ENCODE measurements at regions not wholly inside any gene's neighbourhood (a gene's known extent, or its start where the extent isn't known, plus 50 kb on each side); places are given as distances from the start of the nearest gene placed in this dataset.

DNA sequence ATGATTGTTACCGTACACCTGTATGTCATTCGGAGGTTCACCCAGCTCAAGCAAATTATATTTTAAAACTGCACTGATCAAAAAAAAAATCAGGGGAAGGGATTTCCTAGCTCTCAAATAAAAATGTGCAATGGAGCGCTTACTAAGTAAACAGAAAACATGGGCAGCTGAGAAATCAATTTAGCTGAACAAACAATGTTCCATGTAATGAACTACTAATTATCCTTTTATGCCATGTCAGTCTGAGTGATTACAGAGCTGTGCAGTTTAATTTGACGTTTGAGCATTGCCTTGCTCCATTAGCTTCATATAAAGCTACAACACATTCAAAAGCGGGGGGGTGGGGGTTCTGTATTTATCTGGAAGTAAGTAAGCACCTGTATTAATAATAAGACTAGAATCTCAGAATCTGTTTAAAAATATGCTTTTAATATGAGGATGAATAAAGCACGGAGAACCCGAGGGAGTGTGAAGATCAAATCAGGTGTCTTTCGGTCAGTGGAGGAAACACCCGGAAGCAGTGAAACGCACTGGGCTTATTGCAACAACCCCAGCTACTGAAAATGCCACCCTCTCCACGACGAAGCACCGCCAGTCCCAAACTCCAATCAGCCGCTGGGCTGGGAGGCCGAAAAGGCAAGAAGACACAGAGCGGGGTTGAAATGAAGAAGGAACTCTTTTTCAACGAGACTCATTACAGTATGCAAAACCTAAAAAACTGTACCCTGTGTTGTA, 196.5 kb upstream of the ATP11B start:
- H3K4me3 ChIP-seq (ENCODE audit: low read depth, low read length): no peak overlapping the region
- TF ChIP-seq, protein P1, sequence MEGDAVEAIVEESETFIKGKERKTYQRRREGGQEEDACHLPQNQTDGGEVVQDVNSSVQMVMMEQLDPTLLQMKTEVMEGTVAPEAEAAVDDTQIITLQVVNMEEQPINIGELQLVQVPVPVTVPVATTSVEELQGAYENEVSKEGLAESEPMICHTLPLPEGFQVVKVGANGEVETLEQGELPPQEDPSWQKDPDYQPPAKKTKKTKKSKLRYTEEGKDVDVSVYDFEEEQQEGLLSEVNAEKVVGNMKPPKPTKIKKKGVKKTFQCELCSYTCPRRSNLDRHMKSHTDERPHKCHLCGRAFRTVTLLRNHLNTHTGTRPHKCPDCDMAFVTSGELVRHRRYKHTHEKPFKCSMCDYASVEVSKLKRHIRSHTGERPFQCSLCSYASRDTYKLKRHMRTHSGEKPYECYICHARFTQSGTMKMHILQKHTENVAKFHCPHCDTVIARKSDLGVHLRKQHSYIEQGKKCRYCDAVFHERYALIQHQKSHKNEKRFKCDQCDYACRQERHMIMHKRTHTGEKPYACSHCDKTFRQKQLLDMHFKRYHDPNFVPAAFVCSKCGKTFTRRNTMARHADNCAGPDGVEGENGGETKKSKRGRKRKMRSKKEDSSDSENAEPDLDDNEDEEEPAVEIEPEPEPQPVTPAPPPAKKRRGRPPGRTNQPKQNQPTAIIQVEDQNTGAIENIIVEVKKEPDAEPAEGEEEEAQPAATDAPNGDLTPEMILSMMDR (IDR thresholded peaks at IDR 0.05; ENCODE audit: insufficient read depth, low read depth, low read length): no peak
- no peak for DNase-seq (ENCODE audit: low read depth)

DNA sequence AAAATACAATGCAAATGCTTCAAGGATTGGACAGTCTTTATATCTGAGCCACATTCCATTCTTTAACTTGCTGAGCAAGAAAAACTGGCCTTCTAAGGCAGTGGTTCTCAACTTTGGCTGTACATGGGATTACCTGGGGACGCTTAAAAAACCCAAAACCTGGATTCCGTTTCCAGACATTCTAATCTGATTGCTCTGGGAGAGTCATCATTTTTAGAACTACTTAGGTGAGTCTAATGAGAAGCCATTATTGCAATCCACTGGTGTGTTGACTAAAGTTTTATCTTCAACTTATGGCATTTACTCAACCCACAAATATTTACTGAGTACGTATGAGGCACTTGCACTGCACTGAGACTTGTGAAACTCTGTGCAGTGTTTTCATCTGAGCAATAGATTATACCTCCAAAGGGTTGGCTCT, 195.7 kb upstream of the ATP11B start:
- TF ChIP-seq, protein P1 (IDR thresholded peaks at IDR 0.05; ENCODE audit: insufficient read depth, low read depth, low read length): no peak
- no peak for DNase-seq (ENCODE audit: low read depth)
- no peak overlapping the region for H3K4me3 ChIP-seq (ENCODE audit: low read depth, low read length)

DNA sequence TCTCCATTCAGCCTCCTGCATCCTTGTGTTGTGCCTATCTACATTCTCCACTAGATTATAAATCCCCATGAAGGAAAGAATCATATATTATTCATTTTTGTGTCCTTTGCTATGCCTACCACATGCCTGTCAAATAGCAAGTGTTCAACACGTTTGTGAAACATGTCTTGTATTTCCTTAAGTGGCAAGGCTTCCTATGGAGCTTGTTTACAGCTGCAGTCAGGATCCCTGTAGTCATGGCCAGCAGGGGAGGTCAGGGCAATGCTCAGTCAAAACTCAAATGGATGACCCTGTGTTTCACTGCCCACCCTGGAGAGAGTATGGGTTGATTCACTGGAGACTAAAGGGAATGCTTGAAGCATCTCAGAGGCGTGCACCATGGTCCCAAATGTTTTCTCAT, 191.7 kb upstream of the ATP11B start:
- TF ChIP-seq, protein P1 (IDR thresholded peaks at IDR 0.05; ENCODE audit: insufficient read depth, low read depth, low read length): no peak
- no peak overlapping the region for H3K4me3 ChIP-seq (ENCODE audit: low read depth, low read length)
- DNase-seq (ENCODE audit: low read depth): no peak

DNA sequence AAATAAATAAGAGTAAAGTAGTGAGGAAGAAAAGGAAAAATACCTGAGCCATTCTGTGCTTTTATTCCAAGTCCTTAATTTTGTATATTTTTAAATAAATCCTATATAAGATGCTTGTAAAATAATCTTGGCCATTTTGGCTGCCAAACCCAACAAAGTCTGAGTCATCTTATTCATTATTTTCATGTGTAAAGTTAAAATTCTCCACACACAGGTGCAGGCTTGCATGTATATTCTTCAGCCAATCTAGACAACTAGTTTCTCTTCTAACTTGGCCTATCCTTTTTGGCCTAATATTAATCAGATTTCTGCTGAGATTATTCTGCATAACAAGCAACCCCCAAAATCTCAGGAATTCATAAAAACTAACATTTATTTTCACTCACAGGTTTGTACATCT, 189.8 kb upstream of the ATP11B start:
- TF ChIP-seq, protein P1 (IDR thresholded peaks at IDR 0.05; ENCODE audit: insufficient read depth, low read depth, low read length): no peak
- no peak for DNase-seq (ENCODE audit: low read depth)
- H3K4me3 ChIP-seq (ENCODE audit: low read depth, low read length): no peak overlapping the region

DNA sequence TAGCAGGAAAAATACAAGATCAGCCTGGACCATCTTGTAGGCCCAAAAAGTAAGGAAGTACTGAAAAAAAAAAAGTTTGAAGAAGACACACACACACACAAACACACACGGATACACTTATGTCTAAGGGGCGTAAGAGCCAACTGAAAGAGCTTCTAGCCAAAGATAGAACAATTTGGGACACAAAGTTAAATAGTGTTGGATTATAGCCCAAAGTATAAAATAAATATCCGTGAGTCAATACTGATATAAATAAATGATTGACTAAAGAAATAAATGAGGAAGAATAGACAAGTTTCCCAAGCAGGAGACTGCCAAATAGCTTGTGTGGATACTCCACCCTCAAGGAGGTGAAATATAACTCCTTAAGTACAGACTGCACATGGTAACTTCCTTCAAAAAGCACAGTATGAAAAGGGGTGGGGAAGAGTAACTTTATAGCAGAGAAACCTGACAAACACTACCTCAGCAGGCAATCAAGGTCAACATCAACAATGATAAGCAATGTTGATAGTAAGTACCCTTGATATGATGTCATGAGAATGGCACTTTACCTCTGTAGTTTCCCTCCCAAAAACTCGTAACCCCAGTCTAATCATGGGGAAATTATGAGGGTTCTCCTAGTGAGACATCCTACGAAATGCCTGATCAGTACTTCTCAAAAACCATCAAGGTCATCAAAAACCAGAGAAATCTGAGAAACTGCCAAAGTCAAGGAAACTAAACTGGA, 187.3 kb upstream of the ATP11B start:
- H3K4me3 ChIP-seq (ENCODE audit: low read depth, low read length): no peak overlapping the region
- TF ChIP-seq, protein P1 (IDR thresholded peaks at IDR 0.05; ENCODE audit: insufficient read depth, low read depth, low read length): no peak
- DNase-seq (ENCODE audit: low read depth): no peak

DNA sequence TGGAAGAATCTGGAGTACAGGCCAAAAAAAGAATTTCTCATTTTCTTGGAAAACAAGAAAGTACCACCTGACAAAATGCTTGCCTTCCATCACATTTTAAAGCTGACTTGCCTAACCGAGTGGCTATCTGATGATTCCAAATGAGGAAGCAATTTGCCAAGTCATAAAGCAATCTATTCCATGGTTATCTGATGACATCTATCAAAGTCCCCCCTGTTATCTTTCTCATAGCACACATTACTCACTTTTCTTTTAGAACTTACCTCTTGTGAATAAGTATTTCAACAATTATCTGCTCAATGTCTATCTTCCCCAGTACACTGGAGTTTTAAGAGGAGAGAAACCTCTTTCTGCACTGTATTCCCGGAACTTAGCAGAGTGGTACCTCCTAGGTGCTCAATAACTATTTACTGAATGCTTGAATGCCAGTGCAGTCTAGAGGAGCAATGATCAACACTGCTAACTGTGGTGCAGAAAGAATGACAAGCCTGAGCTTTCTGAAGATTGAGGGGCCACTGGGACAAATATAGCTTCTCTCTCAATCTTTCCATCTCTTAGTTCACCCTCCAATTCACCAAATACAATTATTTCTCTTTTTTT, 186.3 kb upstream of the ATP11B start:
- TF ChIP-seq, protein P1 (IDR thresholded peaks at IDR 0.05; ENCODE audit: insufficient read depth, low read depth, low read length): no peak
- DNase-seq (ENCODE audit: low read depth): no peak
- H3K4me3 ChIP-seq (ENCODE audit: low read depth, low read length): no peak overlapping the region

Data from fibroblast of villous mesenchyme (primary cell).